Subcutaneous abdominal adipose tissue (tissue), 5 donors: ENCODE measurements at regions not wholly inside any gene's neighbourhood (a gene's known extent, or its start where the extent isn't known, plus 50 kb on each side); places are given as distances from the start of the nearest gene placed in this dataset.

Experiments used
- H3K27ac ChIP-seq: one replicate; pipeline ENCODE4 v1.7.0; 2013; ENCODE audit warnings: low read depth, mild to moderate bottlenecking, inconsistent platforms, low read length, moderate library complexity
- H3K27me3 ChIP-seq, 5 donors: one replicate each; pipeline ENCODE4 v1.7.0; 2013; ENCODE audit warnings: low read length in 5 of 5, inconsistent platforms in 1 of 5; ENCODE audit not compliant: control insufficient read depth in 5 of 5, insufficient read depth in 4 of 5
- H3K36me3 ChIP-seq, 5 donors: one replicate each; pipeline ENCODE4 v1.7.0; 2013; ENCODE audit warnings: low read length in 5 of 5; ENCODE audit not compliant: control insufficient read depth in 5 of 5, insufficient read depth in 5 of 5
- H3K4me1 ChIP-seq, 5 donors: one replicate each; pipeline ENCODE4 v1.7.0; 2013; ENCODE audit warnings: low read length in 5 of 5, mild to moderate bottlenecking in 3 of 5, moderate library complexity in 1 of 5; ENCODE audit not compliant: control insufficient read depth in 5 of 5, insufficient read depth in 5 of 5
- H3K4me3 ChIP-seq, 5 donors: one replicate each; pipeline ENCODE4 v1.7.0; 2013; ENCODE audit warnings: low read length in 5 of 5, low read depth in 1 of 5
- H3K9ac ChIP-seq, 5 donors: one replicate each; pipeline ENCODE4 v1.7.0; 2013; ENCODE audit warnings: low read length in 5 of 5, mild to moderate bottlenecking in 4 of 5, moderate library complexity in 3 of 5
- H3K9me3 ChIP-seq, 5 donors: one replicate each; pipeline ENCODE4 v1.7.0; 2013; ENCODE audit warnings: low read length in 5 of 5; ENCODE audit not compliant: control insufficient read depth in 5 of 5
- donor health status: healthy.
- donor health status: healthy.
- donor health status: healthy.
- donor health status: healthy.
- donor health status: healthy.

DNA sequence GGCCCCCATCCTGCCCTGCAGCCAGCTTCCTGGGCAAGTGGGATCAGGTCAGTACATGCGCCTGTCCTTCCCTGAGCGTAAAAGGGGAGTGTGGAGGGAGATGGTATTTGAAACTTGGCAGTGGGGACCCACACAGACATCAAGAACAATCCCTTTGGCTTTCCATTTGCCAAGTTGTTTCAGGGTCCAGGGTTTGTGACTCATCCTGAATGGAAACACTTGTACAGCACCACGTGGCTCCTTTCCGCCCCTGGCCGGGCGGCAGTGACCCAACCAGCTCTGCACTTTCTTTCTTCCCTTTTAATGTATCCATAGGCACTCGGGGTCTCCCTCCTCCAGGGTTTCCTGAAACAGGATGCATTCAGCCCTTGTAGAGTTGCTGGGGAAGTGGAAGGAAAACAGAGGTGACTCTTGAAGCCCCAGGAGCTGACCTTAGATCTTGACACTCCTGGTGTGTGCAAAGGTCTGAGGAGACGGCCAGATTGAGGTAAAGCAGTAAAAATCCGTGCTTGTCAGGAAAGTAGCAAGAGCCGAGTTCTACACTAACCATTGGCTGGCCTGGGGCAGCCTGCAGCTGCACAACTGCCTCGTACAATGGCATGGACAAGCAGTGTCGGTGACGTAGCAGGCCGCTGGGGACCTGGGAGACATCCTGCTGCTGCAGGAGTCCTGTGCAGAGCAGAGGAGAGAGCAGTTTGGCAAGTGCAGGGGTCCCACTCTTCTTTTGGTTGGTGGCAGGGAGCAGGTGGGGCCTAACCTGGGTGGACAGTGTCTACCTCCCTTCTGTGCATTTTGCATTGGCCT, 189.8 kb downstream of the SNX19 start:
- H3K4me3 ChIP-seq: no peak overlapping the region
- H3K4me1 ChIP-seq: peaks cover 22 to 35% (median 28%) of the 10 kb centered on the region in 5 donors
- no peaks in the 10 kb centered on the region for H3K27me3 ChIP-seq
- peaks cover 3 to 18% (median 10%) of the 10 kb centered on the region in 5 donors for H3K9me3 ChIP-seq
- no peak overlapping the region for H3K27ac ChIP-seq
- H3K9ac ChIP-seq: no peak overlapping the region
- H3K36me3 ChIP-seq: no peaks in the 10 kb centered on the region

DNA sequence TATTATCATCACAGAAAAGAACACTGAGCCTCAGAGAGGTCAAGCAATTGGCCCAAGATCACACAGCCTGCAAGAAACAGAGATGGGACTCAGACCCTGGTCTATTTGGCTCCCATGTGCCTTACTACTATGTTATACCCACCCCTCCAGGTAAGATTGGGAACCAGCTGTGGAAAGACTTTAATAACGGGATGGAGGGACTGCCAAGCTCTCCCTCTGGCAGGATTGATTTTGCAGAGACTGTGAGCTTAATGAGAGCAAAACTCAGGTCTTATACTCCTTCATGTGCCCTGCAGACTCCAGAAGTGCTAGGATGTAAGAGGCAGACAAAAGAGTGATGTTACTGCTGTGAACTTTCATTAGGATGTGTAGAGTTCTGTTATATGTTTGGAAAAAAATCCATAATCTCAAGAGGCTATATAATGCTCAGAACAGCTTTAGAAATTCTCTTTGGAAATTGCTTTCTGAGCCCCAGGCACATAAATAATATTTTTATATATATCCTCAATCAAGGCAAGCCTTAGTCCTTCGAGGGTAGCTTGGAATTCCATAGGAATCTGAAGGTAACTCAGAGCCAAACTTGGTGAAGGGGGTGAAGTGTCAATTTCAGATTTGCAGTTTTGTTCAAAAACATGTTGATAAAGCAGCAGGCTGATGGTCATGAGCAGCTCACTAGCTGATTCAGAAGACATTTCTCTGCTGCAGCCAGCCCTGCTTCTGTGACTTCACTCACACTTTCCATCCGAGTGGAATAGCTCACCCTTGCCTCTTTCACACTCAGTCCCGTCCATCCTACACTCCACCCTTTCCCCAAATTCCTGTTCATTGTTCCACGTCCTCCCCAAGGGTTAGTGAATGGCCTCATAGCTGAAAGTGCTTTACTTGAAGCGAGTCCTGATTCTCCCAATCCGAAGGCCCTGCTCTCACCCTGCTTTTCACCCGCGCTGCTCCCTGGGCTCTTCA, 188.8 kb downstream of the SNX19 start:
- H3K9ac ChIP-seq: peak overlapping the region in 1 of 5 donors; percentile 16
- peaks cover 22 to 32% (median 28%) of the 10 kb centered on the region in 5 donors for H3K4me1 ChIP-seq
- H3K27me3 ChIP-seq: no peaks in the 10 kb centered on the region
- H3K9me3 ChIP-seq: peaks cover 3 to 18% (median 10%) of the 10 kb centered on the region in 5 donors
- no peaks in the 10 kb centered on the region for H3K36me3 ChIP-seq
- H3K27ac ChIP-seq: peak overlapping the region; percentile 49
- H3K4me3 ChIP-seq: peak overlapping the region in 1 of 5 donors; percentile 1

DNA sequence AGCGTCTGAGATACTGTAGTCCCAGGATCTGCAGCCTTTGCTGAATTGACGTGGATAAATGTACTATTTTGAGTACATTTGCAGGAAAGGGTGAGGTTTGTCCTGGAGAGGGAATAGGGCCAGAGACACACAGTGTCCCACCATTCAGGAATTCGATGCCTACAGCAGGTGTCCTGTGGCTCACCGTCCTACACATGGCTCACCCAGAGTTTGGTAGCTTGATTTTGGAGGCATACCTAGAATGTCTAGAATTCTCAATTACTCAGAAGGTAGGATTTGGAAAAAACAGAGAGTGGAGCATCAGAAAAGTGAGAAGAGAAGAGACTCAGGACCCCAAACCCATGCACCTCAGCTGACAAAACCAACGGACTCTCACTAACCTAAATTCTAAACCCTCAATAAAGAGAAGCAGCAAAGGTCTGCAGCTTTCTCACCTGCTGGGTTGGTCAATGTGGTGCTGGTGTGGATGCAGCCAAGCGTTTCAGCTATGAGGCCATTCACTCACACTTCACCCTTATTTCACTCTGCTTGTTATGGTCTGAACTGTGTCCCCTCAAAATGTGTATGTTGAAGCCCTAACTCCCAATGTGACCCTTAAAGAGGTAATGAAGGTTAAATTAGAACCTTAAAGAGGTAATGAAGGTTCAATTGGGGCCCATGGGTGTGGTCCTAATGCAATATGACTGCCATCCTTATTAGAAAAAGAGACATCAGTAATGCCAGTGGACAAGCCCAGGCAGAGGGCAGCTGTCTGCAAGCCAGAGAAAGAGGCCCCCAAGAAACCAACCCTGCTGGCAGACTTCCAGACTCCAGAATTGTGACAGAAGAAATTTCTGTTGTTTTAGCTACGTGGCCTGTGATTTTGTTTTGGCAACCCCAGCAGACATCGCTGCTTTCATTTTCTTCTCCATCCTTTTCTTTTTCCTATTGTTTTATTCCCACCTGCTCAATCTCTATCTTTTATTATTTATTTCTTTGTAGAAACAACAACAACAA, 187.8 kb downstream of the SNX19 start:
- H3K4me1 ChIP-seq: peaks cover 22 to 32% (median 28%) of the 10 kb centered on the region in 5 donors

DNA sequence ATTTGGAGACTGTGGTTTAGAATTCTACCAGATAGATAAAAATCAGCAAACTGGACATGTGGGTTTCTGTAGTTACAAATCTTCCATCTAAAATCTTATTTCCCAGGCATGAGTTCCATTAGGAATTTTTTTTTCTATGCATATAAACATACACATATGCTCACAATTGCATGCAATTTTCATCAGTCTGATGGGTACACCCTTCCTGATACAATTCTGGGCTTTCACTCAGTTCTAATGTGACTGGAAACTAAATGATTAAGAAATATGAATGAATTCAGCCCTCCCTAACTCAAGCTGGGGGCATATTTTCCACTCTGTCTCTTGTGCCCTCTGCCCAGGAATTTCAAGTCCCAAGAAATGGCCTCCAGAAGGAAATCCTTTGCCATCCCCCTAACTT, 187.1 kb downstream of the SNX19 start:
- no peak overlapping the region for H3K27ac ChIP-seq
- H3K4me1 ChIP-seq: peaks cover 22 to 32% (median 28%) of the 10 kb centered on the region in 5 donors
- H3K9me3 ChIP-seq: peaks cover 3 to 18% (median 11%) of the 10 kb centered on the region in 5 donors
- no peaks in the 10 kb centered on the region for H3K27me3 ChIP-seq
- no peak overlapping the region for H3K4me3 ChIP-seq
- no peaks in the 10 kb centered on the region for H3K36me3 ChIP-seq
- no peak overlapping the region for H3K9ac ChIP-seq

More for the DNA sequence above, 187.8 kb downstream of the SNX19 start:
- Histone ChIP-seq H3K4me3 (peak overlapping the region in 1 of 5 donors; percentile 1), H3K36me3 (no peaks in the 10 kb centered on the region), H3K9me3 (peaks cover 3 to 18% (median 11%) of the 10 kb centered on the region in 5 donors), H3K27me3 (no peaks in the 10 kb centered on the region), H3K9ac (peak overlapping the region in 1 of 5 donors; percentile 16), H3K27ac (peak overlapping the region; percentile 49)

DNA sequence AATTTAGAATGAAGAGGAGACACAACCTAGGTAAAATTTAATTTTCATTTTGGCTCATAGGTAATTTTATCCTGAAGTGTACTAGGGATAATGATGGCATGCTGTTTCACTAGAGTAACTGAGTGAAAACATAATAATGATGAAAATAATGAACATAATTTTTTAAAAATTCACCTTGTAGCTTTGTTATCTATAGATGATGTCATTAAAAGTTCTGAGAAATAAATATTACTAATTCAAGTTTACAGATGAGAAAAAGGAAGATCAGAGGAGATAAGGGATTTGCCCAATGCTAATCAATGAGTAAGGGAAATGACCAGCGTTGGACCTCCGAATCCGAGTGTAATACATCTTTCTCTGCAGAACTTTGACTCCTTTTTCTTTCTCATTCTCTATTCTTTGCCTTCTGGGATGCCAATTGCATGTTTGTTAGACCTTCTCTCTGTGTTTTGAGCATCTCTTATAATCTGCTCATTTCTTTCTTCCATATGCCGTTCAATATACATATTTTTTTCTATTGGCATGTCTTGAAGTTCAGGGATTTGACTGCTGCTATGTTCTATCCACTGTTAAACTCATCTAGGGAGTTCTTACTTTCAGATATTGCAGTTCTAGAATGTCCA, 186.5 kb downstream of the SNX19 start:
- Histone ChIP-seq H3K9ac (no peak overlapping the region), H3K27ac (no peak overlapping the region), H3K36me3 (no peaks in the 10 kb centered on the region), H3K9me3 (peaks cover 3 to 19% (median 11%) of the 10 kb centered on the region in 5 donors), H3K27me3 (no peaks in the 10 kb centered on the region), H3K4me1 (peaks cover 22 to 32% (median 28%) of the 10 kb centered on the region in 5 donors), H3K4me3 (no peak overlapping the region)

DNA sequence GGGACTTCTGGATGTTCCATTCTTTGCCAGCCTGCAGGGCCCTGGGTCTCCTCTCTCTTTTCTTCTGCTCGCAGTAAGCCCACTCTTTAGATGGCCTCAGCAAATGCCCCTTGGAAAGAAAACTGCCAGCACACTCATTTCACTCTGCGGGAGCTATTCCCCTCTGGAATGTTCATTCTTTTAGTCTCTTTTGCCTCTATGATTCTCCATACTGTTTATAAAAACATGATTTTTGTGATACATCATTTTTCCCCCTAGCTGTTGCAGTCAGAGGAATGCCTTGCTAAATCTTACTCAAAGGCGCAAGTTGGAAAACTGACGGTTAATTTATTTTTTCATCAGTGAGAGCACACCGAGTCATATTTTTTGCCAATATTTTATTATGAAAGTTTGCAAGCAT, 184.9 kb downstream of the SNX19 start:
- Histone ChIP-seq H3K27me3 (no peaks in the 10 kb centered on the region), H3K27ac (no peak overlapping the region), H3K36me3 (no peaks in the 10 kb centered on the region), H3K4me3 (peak overlapping the region in 1 of 5 donors; percentile 19), H3K4me1 (peaks cover 14 to 22% (median 20%) of the 10 kb centered on the region in 5 donors), H3K9me3 (peaks cover 3 to 24% (median 14%) of the 10 kb centered on the region in 5 donors), H3K9ac (no peak overlapping the region)

DNA sequence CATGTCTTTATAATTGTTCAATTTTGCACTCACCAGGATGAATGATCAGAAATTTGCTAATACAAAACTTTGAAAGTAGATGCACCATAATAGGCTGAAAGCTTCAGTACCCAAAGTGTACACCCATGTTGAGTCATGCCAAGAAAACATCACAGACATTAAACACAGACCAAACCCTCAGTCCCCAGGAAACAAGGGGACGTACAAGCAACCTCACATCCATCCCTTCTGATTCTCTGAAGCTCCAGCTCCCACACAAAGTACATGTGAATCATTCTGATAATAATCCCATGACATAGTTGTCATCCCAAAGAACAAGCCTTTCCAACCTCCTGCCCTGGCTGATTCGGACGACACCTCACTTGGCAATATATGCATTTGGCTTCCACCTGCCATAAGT, 183.8 kb downstream of the SNX19 start:
- Histone ChIP-seq H3K4me3 (no peak overlapping the region), H3K9me3 (peaks cover 3 to 24% (median 14%) of the 10 kb centered on the region in 5 donors), H3K27ac (no peak overlapping the region)

DNA sequence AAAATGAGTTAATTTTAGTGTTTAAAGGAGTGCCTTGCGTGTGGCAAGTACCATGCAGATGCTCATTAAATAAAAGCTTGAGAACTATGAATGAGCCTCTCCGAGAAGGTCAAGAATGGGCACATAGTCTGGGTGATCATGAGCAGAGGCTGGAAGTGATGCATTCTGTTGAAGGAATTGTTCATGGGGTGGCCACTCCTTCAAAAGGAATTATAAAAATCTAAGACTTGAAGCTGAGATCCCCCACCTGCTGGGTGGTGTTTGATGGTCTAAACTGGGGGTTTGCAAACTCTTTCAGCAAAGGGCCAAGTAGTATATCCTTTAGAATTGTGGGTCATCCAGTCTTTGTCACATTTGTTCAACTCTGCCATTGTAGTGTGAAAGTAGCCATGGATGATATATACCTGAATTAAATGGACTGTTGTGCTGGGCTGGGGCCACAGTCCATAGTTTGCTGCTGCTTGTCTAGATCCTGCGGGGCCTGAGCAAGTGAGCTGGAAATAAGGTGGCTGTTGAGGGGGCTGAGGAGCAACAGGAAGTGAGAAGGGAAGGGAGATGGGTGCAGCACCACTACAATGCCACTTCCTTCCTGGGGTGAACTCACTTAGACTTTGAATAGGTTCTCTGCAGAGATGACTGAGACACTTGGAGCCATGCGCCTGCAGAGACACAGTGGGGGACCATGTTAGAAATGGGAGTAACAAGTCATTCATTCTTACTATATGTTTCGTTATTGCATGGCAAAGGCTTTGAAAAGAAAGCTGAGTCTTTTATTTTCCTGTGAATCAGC, 179.0 kb downstream of the SNX19 start:
- Histone ChIP-seq H3K27me3 (no peaks in the 10 kb centered on the region), H3K9ac (no peak overlapping the region), H3K4me1 (peaks cover 0 to 18% (median 16%) of the 10 kb centered on the region in 5 donors), H3K27ac (peak overlapping the region; percentile 52), H3K4me3 (no peak overlapping the region), H3K9me3 (peaks cover 4 to 19% (median 9%) of the 10 kb centered on the region in 5 donors), H3K36me3 (no peaks in the 10 kb centered on the region)

More for the DNA sequence above, 183.8 kb downstream of the SNX19 start:
- no peaks in the 10 kb centered on the region for H3K36me3 ChIP-seq
- H3K9ac ChIP-seq: no peak overlapping the region
- H3K4me1 ChIP-seq: peaks cover 9 to 18% (median 13%) of the 10 kb centered on the region in 5 donors
- no peaks in the 10 kb centered on the region for H3K27me3 ChIP-seq
